HG02943 (cell line): ENCODE measurements at regions not wholly inside any gene's neighbourhood (a gene's known extent, or its start where the extent isn't known, plus 50 kb on each side); places are given as distances from the start of the nearest gene placed in this dataset.
"Not testable (repeated sequence)": the region's sequence is repeated elsewhere in the genome, so short reads cannot be mapped to it uniquely, and the experiment has no call there.

Experiments used
- ATAC-seq: cut with Tn5 transposase; IDR thresholded peaks from one replicate; pipeline ENCODE4 v1.9.1; 2021; ENCODE audit warnings: mild to moderate bottlenecking, low read depth, moderate library complexity; ENCODE audit not compliant: unreplicated experiment

DNA sequence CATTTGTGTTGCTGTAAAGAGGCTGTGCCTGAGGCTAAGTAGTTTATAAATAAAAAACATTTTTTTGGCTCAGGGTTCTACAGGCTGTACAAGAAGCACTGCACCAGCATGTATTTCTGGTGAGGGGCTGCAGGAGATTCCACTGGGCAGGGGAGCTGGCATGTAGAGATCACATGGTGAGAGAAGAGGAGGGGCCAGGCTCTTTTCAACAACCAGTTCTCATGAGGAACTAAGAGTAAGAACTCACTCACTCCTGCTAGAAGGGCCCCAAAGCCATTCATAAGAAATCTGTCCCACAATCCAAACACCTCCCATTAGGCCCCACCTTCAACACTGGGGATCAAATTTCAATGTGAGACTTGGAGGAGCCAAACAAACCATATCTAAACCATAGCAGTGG lies 214.9 kb upstream of the LMCD1 start:
- no peak for ATAC-seq

DNA sequence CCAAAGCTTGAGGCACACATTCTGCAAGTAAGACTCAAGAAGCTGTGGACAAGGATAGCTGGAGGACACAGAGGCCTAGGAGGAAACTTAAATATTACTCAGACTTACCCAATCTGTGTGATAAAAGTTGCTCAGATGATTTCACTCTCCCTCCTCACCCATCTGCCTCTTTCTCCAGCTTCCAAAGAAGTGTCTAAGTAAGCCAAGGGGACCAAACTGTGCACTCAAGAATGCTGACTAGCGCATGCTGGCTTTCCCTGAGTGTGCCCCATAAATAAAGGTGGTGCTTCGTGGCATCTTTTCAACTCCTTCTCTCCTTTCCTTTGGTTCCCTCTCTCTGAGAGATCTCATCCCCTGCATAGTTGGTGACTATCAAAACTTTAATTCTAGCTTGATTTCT lies 211.0 kb upstream of the LMCD1 start:
- ATAC-seq, result no peak

DNA sequence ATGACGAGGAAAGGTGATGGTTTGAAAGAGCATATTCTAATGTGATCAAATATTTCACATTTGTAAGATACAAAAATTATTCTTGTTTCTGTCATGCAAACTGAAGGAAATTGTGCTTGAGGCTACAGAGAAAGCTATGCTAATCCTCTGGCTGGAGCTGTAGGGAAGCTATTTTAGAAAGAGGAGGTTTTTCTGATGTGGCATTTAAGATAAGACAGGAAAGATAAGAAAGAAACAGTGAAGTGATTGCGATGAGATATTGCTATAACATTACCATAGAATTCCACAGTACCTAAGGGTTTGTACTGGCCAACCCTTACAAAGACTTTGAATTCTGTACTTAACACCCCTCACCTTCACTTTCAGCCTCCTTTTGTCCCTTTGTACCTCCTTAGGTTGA lies 205.2 kb upstream of the LMCD1 start:
- no peak for ATAC-seq

DNA sequence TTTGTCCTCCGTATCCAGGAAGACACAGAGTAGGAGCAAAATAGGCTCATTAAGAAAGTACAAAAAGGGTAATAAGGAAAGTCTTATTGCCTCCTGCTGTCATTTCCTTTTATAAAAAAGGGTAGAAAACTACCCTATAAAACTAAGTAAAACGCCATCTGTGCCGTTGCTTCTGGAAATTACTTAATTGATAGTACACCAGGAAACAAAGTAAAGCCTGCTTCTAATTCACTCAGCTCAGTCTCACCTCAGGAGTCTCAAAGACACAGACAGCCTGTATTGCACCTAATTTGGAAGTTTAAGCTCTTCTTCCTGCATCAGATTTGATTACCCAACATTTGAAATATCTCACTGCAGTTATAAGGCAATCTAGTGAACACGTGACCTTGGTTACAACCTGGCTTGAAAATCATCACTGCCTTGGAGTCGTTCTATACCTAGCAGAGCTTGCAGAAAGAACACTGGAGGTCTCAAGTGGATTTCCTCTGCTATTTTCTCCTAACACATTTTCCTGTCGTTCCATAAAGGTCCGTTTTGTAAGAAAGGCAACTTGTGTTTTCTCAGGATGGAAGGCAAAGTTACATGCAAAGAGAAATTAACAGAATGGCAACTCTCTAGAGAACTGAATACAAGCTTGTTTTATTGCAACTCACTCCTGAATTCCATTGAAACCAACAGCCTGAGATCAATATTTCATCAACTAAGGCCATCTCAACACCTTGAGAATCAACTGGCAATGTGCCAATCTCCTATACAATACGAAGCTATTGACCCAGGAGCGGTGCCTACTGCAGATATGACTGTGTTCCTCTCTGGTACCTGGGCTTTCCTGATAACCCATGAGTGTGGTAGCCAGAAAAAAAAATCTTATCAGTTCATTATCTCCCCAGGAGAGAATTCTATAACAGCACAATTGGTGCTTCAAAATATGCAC lies 203.3 kb upstream of the LMCD1 start:
- ATAC-seq, result no peak

DNA sequence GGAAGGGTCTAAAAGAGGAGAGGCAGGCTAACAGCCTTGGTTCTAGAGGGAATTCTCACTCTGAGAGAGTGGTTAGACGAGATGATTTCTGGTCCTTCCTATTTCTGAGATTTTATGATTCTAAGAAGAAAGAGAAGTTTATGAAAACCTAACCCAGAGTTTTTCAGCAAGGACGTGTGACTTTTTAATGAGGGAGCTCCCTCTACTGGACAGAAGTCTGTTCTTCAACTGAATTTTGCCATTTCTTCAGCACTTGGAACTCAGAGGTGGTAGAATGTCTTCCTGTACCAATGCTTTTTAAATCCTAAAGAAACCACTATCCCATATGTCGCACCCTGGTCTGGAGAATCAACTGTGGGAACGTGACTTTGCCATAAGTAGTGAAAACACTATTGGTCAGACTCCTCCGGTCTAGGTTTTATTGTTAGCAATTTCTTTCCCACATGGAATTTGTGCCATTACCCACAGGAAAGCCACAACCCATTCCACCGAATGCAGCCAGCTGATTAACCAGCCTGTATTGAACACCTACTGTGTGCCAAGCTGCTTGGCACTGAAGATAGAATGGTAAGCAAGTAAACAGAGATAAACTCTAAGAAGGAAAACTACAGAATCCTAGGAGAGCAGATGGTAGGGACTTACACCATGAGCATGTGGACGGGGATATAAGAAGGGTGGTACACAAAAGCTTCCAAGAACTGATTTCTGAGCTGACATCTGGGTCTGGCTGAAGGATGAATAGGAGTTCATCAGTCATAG lies 199.5 kb upstream of the LMCD1 start:
- ATAC-seq, result no peak

DNA sequence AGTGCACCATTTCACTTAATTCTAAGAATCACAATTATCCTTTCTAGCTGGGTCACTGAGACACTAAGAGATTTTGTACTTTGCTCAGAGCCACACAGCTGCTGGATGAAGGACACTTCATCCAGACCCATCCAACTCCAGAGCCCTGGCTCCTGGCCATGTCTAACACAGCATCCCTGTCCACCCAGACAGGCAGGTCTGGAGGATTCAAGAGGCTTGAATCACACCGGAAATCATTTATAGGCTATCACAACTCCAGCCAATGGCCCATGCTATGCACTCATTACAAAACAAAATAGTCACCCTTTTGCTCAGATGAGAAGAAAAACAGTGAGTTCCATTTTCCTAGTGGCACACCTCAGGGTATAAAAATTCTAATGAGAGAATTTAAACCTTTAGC lies 198.2 kb upstream of the LMCD1 start:
- ATAC-seq, result no peak

DNA sequence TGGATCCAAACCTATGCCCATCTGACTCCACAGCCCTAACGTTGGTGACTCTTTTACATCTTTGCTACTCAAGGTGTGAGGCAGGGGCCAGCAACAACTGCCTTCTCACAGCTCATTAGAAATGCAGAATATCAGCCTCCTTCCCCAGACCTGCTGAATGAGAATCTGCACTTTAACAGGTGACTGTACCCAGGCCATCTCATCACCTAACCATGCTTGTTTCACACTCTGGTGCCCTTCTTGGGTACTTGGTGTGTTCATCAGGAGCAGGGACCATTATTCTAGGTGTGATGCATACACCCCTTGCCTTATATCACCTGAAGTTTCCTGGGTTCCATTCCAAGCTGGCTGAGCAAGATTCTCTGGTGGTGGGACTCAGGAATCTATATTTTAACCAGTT lies 196.3 kb upstream of the LMCD1 start:
- no peak for ATAC-seq

DNA sequence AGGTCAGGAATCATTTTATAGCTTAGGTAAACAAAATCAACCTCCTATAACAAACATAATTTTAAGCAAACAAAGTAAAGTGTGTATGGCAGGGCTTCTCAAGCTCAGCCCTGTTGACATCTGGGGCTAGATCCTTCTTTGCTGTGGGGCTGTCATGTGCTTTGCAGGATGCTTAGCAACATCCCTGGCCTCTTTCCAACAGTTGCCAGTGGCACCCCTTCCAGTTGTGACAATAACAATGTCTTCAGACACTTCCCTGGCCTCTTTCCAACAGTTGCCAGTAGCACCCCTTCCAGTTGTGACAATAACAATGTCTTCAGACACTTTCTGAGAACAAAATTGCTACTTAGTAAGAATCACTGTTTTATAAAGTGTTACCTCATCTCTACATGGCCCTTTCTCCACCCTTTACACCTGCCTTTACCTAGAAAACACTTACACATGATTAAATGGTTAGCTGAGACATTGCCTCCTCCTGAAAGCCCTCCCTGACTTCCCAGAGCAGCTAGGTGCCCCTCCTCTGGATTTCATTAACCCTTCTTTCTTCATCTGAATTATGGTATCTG lies 194.0 kb upstream of the LMCD1 start:
- no peak for ATAC-seq

DNA sequence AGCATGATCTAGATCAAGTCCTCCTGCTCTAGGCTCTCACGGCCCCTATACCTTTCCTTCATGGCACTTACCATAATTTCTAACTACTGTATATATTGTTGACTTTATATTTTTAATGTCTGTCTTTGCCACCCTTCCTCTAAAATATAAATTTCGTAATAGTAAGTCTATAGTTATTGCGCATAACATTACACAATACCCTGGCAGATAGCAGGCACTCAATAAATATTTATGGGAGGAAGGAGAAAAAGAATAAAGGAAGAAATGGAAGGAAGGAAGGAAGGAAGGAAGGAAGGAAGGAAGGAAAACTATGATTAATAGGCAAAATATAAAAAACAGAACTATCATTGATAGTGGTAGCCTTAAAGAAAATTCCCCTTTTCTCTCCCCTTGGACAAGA lies 190.3 kb upstream of the LMCD1 start:
- ATAC-seq, result no peak

DNA sequence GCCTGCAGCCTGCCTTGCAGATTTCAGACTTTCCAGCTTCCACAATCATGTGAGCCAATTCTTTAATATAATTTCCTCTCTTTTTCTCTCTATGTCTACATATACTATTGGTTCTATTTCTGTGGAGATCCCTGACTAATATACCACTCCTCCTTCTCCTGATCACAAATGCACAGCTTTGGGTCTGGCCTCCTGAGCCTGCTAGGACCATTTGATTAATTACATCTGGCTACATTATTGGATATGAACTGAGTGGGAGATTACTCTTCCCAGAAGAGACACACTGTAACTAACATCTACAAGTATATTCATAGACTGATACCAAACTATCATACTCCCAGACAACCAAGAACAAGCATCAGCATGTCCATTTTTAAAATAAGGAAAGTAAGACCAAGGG lies 188.9 kb upstream of the LMCD1 start:
- ATAC-seq, result no peak

DNA sequence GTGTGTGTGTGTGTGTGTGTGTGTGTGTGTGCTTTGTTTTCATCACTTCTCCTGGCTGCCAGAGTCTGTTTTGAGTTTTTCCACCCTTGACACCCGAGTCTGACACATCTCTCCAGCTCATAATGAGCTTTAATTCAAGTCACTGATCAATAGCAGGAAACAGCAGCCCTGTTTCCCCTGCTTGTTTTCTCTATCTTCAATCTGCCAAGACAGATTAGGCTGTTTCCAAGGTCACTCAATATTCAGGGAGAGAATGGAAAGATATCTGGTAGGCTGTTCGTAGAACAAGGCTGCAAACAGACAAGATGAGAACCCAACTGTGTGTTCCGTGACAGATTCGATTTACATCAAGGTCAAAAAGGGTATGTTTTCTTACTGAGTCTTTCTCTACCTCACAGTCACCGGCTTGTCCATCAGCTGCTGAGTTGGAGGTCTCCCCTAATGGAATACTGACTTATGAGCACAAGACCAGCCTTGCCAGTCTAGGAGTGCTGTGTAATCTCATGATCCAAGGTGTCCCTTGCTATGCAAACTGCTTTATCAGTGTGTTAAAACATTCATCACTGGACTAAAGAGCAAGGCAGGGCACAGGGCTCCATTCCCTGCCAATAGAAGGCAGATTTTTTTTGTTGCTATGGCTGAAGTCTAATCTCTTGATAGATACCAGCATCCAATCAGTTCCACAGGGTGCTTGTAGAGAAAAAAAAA lies 187.9 kb upstream of the LMCD1 start:
- no peak for ATAC-seq

DNA sequence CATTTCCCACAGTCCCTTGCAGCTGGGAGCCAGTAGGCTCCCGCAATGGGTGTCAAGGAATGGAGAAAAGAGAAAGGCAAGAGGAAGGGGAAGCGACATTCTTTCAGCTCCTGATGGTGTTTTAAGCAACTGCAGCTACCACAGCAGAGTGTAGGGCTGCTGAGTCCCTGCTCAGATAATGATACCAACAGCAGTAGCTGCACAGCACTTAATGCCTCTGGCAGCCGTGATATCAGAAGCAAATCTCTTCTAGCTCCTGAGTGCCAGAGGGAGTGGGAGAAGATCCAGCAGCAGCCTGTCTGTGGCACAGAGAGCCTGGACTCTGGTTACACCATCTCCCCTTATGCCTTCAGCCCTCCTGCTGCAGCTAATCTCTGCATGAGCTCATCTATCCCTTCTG lies 186.1 kb upstream of the LMCD1 start:
- not testable (repeated sequence) for ATAC-seq

DNA sequence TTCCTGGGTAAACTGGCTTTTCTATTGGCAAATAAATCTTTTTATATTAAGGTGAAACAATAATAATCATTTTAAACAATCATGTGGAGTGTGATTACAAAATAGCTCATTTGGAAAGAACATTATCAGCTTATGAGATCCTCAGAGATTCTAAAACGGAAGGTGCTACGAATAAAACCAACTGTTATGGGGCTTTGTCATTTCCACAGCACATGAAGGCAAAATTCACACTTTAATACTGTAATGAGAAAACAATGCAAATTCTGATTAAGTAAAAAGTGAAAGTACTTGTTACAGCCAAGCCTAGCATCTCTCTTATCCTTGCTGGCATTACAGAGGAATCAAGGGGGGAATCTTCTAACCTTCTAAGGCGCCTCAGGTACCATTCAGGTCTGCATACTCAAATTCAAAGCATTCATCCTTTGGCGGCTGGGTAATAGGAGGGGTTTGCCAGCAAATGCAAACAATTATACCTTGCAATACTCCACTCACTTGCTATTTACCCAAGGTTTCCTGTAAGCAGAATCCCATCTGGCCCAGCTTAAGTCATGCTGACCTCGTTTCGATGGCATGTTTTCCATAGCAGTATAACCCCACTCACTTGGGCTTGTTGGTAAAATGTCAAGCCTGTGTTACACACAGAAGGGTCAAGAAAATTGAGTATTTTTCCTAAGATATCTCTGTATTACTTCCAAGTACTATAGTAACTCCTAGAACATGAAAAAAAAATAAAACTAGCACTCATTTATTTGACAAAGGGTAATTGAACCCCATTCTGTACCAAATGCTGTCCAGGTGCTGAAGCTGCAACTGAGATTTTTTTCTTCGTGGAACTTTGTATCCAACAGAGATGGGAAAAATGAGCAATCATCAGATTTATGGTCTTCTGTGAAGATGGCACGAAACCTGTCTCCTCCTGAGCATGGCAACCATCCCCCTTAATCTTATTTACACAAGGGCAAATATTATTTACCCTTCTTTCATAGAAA lies 183.7 kb upstream of the LMCD1 start:
- no peak for ATAC-seq

DNA sequence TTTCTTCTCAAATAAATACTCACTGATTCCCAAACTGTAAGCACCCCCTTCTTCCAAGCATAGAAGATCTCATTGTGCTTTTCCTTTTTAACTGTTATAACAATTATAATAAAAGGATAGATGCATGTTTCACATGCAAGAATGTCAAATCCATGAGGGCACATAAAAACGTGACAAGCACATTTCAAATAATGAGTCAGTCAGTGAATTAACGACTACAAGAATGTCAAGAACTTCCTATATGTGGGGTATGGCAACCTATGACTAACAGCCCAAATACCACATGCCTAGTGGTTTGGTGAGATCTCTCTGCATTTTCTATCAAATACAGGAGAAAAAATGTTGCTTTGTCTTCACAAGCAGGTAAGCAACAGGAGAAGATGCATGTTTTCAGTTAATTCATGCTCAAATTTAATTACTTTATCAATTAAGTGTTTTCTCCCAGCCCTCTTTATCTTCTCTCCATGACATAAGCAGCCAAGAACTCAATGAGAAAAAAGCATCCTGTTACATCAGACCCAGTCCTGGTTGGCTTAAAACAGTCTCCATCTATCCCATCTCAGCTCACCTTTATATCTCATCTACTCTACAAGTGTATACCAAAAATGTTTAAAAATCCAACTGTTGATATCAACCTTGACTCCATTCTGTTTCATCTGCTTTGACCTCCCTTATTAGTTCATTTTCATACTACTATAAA lies 181.5 kb upstream of the LMCD1 start:
- no peak for ATAC-seq

DNA sequence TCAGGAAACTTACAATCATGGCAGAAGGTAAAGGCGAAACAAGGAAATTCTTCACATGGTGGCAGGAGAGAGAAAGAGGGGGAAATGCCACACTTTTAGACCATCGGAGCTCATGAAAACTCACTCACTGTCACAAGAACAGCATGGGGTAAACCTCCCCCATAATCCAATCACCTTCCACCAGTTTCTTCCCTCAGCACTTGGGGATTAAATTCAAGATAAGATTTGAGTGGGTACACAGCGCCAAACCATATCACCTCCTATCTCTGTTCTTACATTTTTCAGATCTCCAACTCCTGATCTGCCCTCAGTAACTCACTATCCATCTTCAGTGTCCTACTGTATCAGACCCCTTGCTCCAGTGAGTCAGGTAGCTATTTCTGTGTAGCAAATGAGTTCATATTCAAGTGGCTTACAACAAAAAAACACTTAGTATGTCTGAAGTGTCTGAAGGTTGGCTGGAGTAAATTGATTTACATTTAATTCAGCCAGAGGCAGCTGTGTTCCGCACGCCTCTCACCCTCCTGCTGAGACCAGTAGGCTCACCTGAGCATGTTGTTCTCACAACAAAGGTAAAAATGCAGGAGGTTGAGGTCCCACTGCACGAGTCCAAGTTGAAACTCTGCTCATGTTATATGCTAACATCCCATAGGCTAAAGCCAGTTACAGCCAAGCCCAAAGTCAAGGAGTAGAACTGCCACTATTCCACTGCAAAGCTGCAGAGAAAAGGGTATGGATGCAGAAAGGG lies 180.7 kb upstream of the LMCD1 start:
- ATAC-seq, result no peak

DNA sequence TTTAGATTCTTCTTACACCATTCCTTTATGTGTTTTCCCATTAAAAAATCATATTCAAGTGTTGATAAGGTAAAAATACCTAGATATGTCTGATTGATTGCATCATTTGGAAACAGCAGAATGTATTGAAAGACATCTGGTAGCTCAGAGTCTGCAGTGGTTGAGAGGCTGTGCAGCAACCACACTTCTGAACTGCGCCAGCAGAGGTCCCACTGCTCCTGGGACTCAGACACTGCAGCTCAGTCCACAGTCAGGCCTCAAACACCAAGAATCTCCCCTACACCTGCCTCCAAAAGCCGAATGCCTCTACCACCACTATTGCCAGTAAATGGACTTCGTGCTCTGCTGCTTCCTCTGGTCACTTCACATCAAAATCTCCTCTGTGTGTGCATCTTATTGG lies 176.9 kb upstream of the LMCD1 start:
- ATAC-seq, result no peak

DNA sequence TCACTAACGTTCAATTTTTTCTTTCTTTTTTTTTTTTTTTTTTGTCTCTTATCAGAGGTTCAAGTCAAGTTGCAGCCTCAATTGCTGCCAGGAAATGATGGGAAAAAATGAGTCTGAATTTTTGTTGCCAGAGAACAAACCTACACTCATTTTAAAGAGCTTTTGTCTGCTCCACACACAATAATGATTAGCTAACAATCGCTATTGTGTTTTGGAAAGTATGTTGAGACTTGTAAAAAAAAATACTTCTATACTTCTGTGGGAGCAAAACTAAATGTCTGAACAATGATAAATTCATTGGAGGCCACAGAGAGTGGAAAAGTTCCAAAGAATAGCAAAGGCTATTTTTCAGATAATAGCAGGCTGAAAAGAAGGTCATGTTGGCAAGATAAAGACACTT lies 176.3 kb upstream of the LMCD1 start:
- ATAC-seq, result no peak

DNA sequence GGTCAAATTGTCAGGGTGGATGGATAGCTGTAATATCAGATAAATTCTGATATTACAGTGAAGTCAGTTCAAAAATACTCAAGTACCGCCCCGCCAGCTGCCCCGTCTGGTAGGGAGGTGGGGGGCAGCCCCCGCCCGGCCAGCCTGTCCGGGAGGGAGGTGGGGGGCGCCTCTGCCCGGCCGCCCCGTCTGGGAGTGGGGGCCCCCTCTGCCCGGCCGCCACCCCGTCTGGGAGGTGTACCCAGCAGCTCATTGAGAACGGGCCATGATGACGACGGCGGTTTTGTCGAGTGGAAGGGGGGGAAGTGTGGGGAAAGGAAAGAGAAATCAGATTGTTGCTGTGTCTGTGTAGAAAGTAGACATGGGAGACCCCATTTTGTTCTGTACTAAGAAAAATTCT lies 175.8 kb upstream of the LMCD1 start:
- not testable (repeated sequence) for ATAC-seq
